GM23338 (cell line): ENCODE measurements at regions not wholly inside any gene's neighbourhood (a gene's known extent, or its start where the extent isn't known, plus 50 kb on each side); places are given as distances from the start of the nearest gene placed in this dataset.

Experiments used
- ATAC-seq: fragments of 200-7000 bp; cut with Tn5 transposase; 3 replicates; pipeline ENCODE4 v1.9.1; 2020
- DNase-seq: peaks from one replicate; pipeline ENCODE4 v3.0.0-alpha.2; 2015; ENCODE audit warnings: low spot score
- H2AFZ ChIP-seq: fragments of 200-600 bp; sonication (generic); 2 replicates; pipeline ENCODE4 v1.8.0; 2016; ENCODE audit warnings: antibody characterized with exemption, mild to moderate bottlenecking, moderate library complexity
- H3F3A ChIP-seq: fragments of 200-600 bp; sonication (generic); replicated peaks from 2 replicates; pipeline ENCODE4 v1.8.0; 2017; ENCODE audit warnings: antibody characterized with exemption, mixed run types, low read depth
- H3K27ac ChIP-seq: fragments of 200-600 bp; sonication (generic); 2 replicates; pipeline ENCODE4 v1.6.1; 2016; ENCODE audit warnings: low read depth
- H3K27me3 ChIP-seq: fragments of 200-600 bp; sonication (generic); 2 replicates; pipeline ENCODE4 v1.8.0; 2016; ENCODE audit warnings: mild to moderate bottlenecking, mixed run types, moderate library complexity; ENCODE audit not compliant: insufficient read depth
- H3K36me3 ChIP-seq: fragments of 200-600 bp; sonication (generic); 2 replicates; pipeline ENCODE4 v1.8.0; 2016; ENCODE audit warnings: mild to moderate bottlenecking; ENCODE audit not compliant: insufficient read depth
- H3K4me1 ChIP-seq: fragments of 200-600 bp; sonication (generic); 2 replicates; pipeline ENCODE4 v1.8.0; 2016; ENCODE audit warnings: mild to moderate bottlenecking, moderate library complexity; ENCODE audit not compliant: insufficient read depth
- H3K4me2 ChIP-seq: fragments of 200-600 bp; sonication (generic); 2 replicates; pipeline ENCODE4 v1.7.1; 2017; ENCODE audit warnings: mixed run types
- H3K4me3 ChIP-seq: fragments of 200-600 bp; sonication (generic); 2 replicates; pipeline ENCODE4 v1.6.1; 2016; ENCODE audit warnings: mixed run types
- H3K79me2 ChIP-seq: fragments of 200-600 bp; sonication (generic); replicated peaks from 2 replicates; pipeline ENCODE4 v1.8.0; 2017; ENCODE audit warnings: mild to moderate bottlenecking; ENCODE audit not compliant: insufficient read depth
- H3K9me2 ChIP-seq: fragments of 200-600 bp; sonication (generic); 2 replicates; pipeline ENCODE4 v1.8.0; 2017; ENCODE audit not compliant: insufficient read depth
- H4K20me1 ChIP-seq: fragments of 200-600 bp; sonication (generic); replicated peaks from 2 replicates; pipeline ENCODE4 v1.8.0; 2017; ENCODE audit warnings: mild to moderate bottlenecking; ENCODE audit not compliant: insufficient read depth
- H3K27ac Mint-ChIP-seq: 2 replicates; pipeline ENCODE4 v1.8.0; 2020; ENCODE audit warnings: inconsistent platforms, mild to moderate bottlenecking, moderate library complexity, mixed read lengths
- H3K27me3 Mint-ChIP-seq: 3 replicates; pipeline ENCODE4 v1.8.0; 2022; ENCODE audit warnings: low read depth, mild to moderate bottlenecking, moderate library complexity, mixed read lengths, inconsistent platforms; ENCODE audit not compliant: insufficient read depth, poor library complexity
- H3K36me3 Mint-ChIP-seq: 3 replicates; pipeline ENCODE4 v1.8.0; 2021; ENCODE audit warnings: low read depth, mild to moderate bottlenecking, inconsistent platforms, moderate library complexity, mixed read lengths
- H3K4me1 Mint-ChIP-seq: 3 replicates; pipeline ENCODE4 v1.8.0; 2020; ENCODE audit warnings: mild to moderate bottlenecking, inconsistent platforms, mixed read lengths
- H3K4me3 Mint-ChIP-seq: 3 replicates; pipeline ENCODE4 v1.8.0; 2021; ENCODE audit warnings: moderate library complexity, mild to moderate bottlenecking, inconsistent platforms, mixed read lengths
- H3K9me3 Mint-ChIP-seq: 3 replicates; pipeline ENCODE4 v1.8.0; 2020; ENCODE audit warnings: moderate library complexity, mild to moderate bottlenecking, inconsistent platforms, mixed read lengths
- EZH2 ChIP-seq: fragments of 200-600 bp; sonication (generic); IDR thresholded peaks from one replicate; pipeline ENCODE4 v1.8.0; 2017; ENCODE audit warnings: antibody characterized with exemption, mild to moderate bottlenecking, low read depth; ENCODE audit not compliant: unreplicated experiment
- NANOG ChIP-seq: IDR thresholded peaks from 2 replicates; pipeline ENCODE4 v1.6.1; 2016; ENCODE audit warnings: antibody characterized with exemption, borderline replicate concordance
- ZNF331 ChIP-seq: fragments of 250-450 bp; sonication (Bioruptor Pico); IDR thresholded peaks from 2 replicates; pipeline ENCODE4 v1.5.0; 2020; ENCODE audit warnings: low read depth, mild to moderate bottlenecking, moderate library complexity
- ZNF462 ChIP-seq: fragments of 250-450 bp; sonication (Bioruptor Pico); IDR thresholded peaks from 2 replicates; pipeline ENCODE4 v1.5.0; 2020; ENCODE audit warnings: mild to moderate bottlenecking, moderate library complexity
- TF ChIP-seq, protein P1 (sequence below), 2 experiments: fragments of 200-600 bp in 1 of 2; sonication (generic) in 1 of 2; conservative IDR thresholded peaks; 2 replicates each; pipeline versions ENCODE4 v1.5.1 to v1.6.1; 2016 to 2017; ENCODE audit warnings: antibody characterized with exemption in 2 of 2, low read depth in 2 of 2, mild to moderate bottlenecking in 2 of 2, moderate library complexity in 1 of 2

DNA sequence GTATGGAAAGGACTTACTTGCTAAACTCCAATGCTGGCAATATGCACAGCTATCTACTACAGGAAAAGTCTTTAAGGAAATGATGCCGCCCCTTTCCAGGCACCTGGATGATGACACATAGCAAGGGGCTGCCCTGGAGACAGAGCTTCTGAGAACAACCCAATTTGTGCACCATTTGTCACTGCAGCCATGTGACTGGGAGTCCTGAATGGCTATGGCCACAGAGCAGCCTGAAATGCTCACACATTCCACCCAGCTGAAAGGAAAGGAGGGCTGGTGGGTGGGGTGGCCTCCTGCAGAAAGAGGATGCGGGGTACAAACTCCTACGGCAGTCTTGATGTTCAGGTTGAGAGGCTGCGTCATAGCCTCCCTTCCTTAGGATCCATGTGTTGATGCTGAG lies 70.1 kb upstream of the FSTL4 start:
- H3K4me3 Mint-ChIP-seq, result no peak overlapping the region
- Histone ChIP-seq H3K4me1 (no peaks in the 10 kb centered on the region), H3F3A (no peaks in the 10 kb centered on the region), H3K4me3 (no peak overlapping the region), H3K4me2 (no peak overlapping the region), H3K36me3 (no peaks in the 10 kb centered on the region), H2AFZ (no peak overlapping the region), H3K79me2 (no peaks in the 10 kb centered on the region), H3K9me2 (no peaks in the 10 kb centered on the region), H4K20me1 (no peaks in the 10 kb centered on the region), H3K27ac (no peak overlapping the region), H3K27me3 (no peaks in the 10 kb centered on the region)
- H3K27ac Mint-ChIP-seq, result no peak overlapping the region
- no peaks in the 10 kb centered on the region; the same call in 2 of the 3 replicates for H3K9me3 Mint-ChIP-seq
- no peaks in the 10 kb centered on the region; the same call in 2 of the 3 replicates for H3K36me3 Mint-ChIP-seq
- TF ChIP-seq ZNF331 (CRISPR knock-in tag) (no peak), EZH2 (no peak), NANOG (no peak), ZNF462 (CRISPR knock-in tag) (no peak)
- TF ChIP-seq, protein P1, sequence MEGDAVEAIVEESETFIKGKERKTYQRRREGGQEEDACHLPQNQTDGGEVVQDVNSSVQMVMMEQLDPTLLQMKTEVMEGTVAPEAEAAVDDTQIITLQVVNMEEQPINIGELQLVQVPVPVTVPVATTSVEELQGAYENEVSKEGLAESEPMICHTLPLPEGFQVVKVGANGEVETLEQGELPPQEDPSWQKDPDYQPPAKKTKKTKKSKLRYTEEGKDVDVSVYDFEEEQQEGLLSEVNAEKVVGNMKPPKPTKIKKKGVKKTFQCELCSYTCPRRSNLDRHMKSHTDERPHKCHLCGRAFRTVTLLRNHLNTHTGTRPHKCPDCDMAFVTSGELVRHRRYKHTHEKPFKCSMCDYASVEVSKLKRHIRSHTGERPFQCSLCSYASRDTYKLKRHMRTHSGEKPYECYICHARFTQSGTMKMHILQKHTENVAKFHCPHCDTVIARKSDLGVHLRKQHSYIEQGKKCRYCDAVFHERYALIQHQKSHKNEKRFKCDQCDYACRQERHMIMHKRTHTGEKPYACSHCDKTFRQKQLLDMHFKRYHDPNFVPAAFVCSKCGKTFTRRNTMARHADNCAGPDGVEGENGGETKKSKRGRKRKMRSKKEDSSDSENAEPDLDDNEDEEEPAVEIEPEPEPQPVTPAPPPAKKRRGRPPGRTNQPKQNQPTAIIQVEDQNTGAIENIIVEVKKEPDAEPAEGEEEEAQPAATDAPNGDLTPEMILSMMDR (conservative IDR thresholded peaks at IDR 0.05; ENCODE audit: low read depth in 2 of 2), result no peak
- no peak for ATAC-seq
- peaks cover 2% of the 10 kb centered on the region for H3K27me3 Mint-ChIP-seq
- no peak for DNase-seq
- no peaks in the 10 kb centered on the region for H3K4me1 Mint-ChIP-seq
